ENCODE measurements at regions not wholly inside any gene's neighbourhood (a gene's known extent, or its start where the extent isn't known, plus 50 kb on each side); places are given as distances from the start of the nearest gene placed in this dataset.

DNA sequence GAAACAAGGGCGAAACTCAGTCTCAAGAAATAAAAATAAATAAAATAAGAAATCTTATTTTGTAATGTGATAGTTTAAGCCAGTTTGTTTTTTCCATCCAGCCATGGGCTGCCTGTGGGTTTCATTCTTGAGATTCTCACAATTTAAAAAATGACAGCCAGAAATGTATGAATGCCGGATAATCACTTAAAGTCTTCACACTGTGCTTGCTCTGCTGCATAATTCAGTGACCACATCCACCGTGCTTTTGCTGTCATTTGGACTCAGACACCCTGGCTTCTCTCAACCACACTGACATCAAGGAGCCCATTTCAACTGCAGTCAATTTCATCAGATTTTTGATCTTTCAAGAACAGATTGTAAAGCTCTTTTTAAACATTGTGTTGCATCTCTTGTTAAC, 61.0 kb upstream of the DAPK1 start:
- H3K27me3 ChIP-seq (ENCODE audit: low read depth) = no peaks in the 10 kb centered on the region
- H3K27ac ChIP-seq = no peak overlapping the region
- intact Hi-C loops (cut with DNase I) = no loop called here
- no peaks in the 10 kb centered on the region for H3K9me3 ChIP-seq
- H3K4me1 ChIP-seq = no peaks in the 10 kb centered on the region
- ATAC-seq = no peak
- no peaks in the 10 kb centered on the region for H3K36me3 ChIP-seq
- no peak for DNase-seq
- TF ChIP-seq, protein P1, sequence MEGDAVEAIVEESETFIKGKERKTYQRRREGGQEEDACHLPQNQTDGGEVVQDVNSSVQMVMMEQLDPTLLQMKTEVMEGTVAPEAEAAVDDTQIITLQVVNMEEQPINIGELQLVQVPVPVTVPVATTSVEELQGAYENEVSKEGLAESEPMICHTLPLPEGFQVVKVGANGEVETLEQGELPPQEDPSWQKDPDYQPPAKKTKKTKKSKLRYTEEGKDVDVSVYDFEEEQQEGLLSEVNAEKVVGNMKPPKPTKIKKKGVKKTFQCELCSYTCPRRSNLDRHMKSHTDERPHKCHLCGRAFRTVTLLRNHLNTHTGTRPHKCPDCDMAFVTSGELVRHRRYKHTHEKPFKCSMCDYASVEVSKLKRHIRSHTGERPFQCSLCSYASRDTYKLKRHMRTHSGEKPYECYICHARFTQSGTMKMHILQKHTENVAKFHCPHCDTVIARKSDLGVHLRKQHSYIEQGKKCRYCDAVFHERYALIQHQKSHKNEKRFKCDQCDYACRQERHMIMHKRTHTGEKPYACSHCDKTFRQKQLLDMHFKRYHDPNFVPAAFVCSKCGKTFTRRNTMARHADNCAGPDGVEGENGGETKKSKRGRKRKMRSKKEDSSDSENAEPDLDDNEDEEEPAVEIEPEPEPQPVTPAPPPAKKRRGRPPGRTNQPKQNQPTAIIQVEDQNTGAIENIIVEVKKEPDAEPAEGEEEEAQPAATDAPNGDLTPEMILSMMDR (IDR thresholded peaks at IDR 0.05) = no peak
- H3K4me3 ChIP-seq = no peak overlapping the region

- Histone ChIP-seq H3K27me3 (ENCODE audit: low read depth) (no peaks in the 10 kb centered on the region), H3K9me3 (no peaks in the 10 kb centered on the region), H3K4me3 (no peak overlapping the region), H3K36me3 (no peaks in the 10 kb centered on the region), H3K4me1 (no peaks in the 10 kb centered on the region), H3K27ac (no peak overlapping the region)
- intact Hi-C loops (cut with DNase I) = no loop called here
- ATAC-seq (no peak), DNase-seq (no peak)
- TF ChIP-seq, protein P1 (IDR thresholded peaks at IDR 0.05) = no peak
Measured at GRCh38 chr9:87437966-87438365, 59.7 kb upstream of the DAPK1 start.

DNA sequence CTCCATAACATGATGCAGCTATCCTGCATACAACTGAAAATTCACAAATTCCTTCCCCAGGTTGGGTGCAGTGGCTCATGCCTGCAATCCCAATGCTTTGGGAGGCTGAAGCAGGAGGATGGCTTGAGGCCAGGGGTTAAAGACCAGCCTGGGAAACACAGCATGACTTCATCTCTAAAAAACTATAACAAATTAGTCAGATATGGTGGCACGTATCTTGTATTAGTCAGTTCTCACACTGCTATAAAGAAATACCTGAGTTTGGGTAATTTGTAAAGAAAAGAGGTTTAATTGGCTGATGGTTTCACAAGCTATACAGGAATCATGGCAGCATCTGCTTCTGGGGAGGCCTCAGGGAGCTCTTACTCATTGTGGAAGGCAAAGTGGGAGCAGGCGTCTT, 56.4 kb upstream of the DAPK1 start:
- no peak overlapping the region for H3K4me3 ChIP-seq
- TF ChIP-seq, protein P1 (IDR thresholded peaks at IDR 0.05) = no peak
- intact Hi-C loops (cut with DNase I) = no loop called here
- H3K27me3 ChIP-seq (ENCODE audit: low read depth) = no peaks in the 10 kb centered on the region
- no peaks in the 10 kb centered on the region for H3K36me3 ChIP-seq
- H3K9me3 ChIP-seq = no peaks in the 10 kb centered on the region
- H3K4me1 ChIP-seq = no peaks in the 10 kb centered on the region
- no peak overlapping the region for H3K27ac ChIP-seq
- no peak for ATAC-seq
- no peak for DNase-seq

DNA sequence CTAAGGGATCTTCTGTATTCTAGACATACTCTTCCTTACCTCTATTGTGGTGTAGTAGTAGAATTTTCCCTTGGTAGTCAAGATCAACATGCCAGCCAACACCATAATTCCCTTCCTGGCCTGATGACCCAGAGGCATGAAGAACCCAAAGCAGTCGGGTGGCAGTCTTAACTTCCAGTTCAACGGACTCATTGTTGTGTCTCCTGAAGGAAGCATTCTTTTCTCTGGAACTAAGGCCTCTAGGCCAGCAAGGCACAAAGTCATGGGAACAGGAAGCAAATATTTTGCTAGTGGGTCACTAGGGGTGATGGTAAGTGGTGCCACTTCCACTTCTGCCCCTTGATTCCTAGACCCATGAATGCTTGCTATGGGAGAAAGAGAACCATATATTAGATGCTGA, 55.2 kb upstream of the DAPK1 start:
- Histone ChIP-seq H3K27me3 (ENCODE audit: low read depth) (no peaks in the 10 kb centered on the region), H3K36me3 (no peaks in the 10 kb centered on the region), H3K4me1 (no peaks in the 10 kb centered on the region), H3K9me3 (no peaks in the 10 kb centered on the region), H3K27ac (no peak overlapping the region), H3K4me3 (no peak overlapping the region)
- TF ChIP-seq, protein P1 (IDR thresholded peaks at IDR 0.05) = no peak
- intact Hi-C loops (cut with DNase I) = no loop called here
- DNase-seq (no peak), ATAC-seq (no peak)

GRCh38 chr9:87443006-87443405, 54.7 kb upstream of the DAPK1 start:
- no peak for ATAC-seq
- intact Hi-C loops (cut with DNase I) = no loop called here
- H3K27ac ChIP-seq = no peak overlapping the region
- no peaks in the 10 kb centered on the region for H3K9me3 ChIP-seq
- H3K4me1 ChIP-seq = no peaks in the 10 kb centered on the region
- TF ChIP-seq, protein P1 (IDR thresholded peaks at IDR 0.05) = no peak
- H3K36me3 ChIP-seq = no peaks in the 10 kb centered on the region
- H3K4me3 ChIP-seq = no peak overlapping the region
- DNase-seq = no peak
- H3K27me3 ChIP-seq (ENCODE audit: low read depth) = no peaks in the 10 kb centered on the region

- intact Hi-C loops (cut with DNase I) = no loop called here
- no peaks in the 10 kb centered on the region for H3K36me3 ChIP-seq
- no peak overlapping the region for H3K27ac ChIP-seq
- H3K4me3 ChIP-seq = no peak overlapping the region
- H3K9me3 ChIP-seq = no peaks in the 10 kb centered on the region
- TF ChIP-seq, protein P1 (IDR thresholded peaks at IDR 0.05) = no peak
- H3K27me3 ChIP-seq (ENCODE audit: low read depth) = no peaks in the 10 kb centered on the region
- DNase-seq (no peak), ATAC-seq (no peak)
- no peaks in the 10 kb centered on the region for H3K4me1 ChIP-seq
Measured at GRCh38 chr9:87443461-87443860, 54.2 kb upstream of the DAPK1 start.
